ENCODE measurements at regions not wholly inside any gene's neighbourhood (a gene's known extent, or its start where the extent isn't known, plus 50 kb on each side); places are given as distances from the start of the nearest gene placed in this dataset.

- no peaks in the 10 kb centered on the region for H3K9me3 ChIP-seq (ENCODE audit: control insufficient read depth, insufficient read depth, low read depth, low read length)
- H3K27ac ChIP-seq (ENCODE audit: insufficient read depth, low read length): no peak overlapping the region
- DNase-seq (ENCODE audit: low read depth in 2 of 2): no peak
These were observed 248.5 kb downstream of the TMEM182 start for GRCh38 chr2:103010306-103010705.

GRCh38 chr2:103010751-103011150 lies 248.9 kb downstream of the TMEM182 start:
- Histone ChIP-seq H3K4me3 (replicated peaks in 1 of 4; ENCODE audit: control extremely low read depth in 1 of 4, insufficient read depth in 1 of 4, low read depth in 3 of 4, low read length in 4 of 4) (no peak overlapping the region), H2AFZ (ENCODE audit: low read length) (no peak overlapping the region), H3K27me3 (ENCODE audit: control insufficient read depth, insufficient read depth, low read length) (no peaks in the 10 kb centered on the region), H3K36me3 (ENCODE audit: control insufficient read depth, insufficient read depth, low read length) (no peaks in the 10 kb centered on the region), H4K20me1 (ENCODE audit: control insufficient read depth, extremely low read depth, insufficient read depth, low read length) (no peaks in the 10 kb centered on the region), H3K9ac (ENCODE audit: insufficient read depth, low read length) (no peak overlapping the region), H3K79me2 (ENCODE audit: control insufficient read depth, insufficient read depth, low read length) (no peaks in the 10 kb centered on the region), H3K4me2 (ENCODE audit: extremely low read depth, insufficient read depth, low read length) (no peak overlapping the region), H3K4me1 (ENCODE audit: control insufficient read depth, extremely low read depth, insufficient read depth, low read length) (no peaks in the 10 kb centered on the region), H3K27ac (ENCODE audit: insufficient read depth, low read length) (no peak overlapping the region), H3K9me3 (ENCODE audit: control insufficient read depth, insufficient read depth, low read depth, low read length) (no peaks in the 10 kb centered on the region)
- no peak for DNase-seq (ENCODE audit: low read depth in 2 of 2)
- no peak for TF ChIP-seq CTCF (conservative IDR thresholded peaks at IDR 0.05 in 1 of 2, IDR thresholded peaks at IDR 0.05 in 1 of 2; ENCODE audit: low read depth in 1 of 2, low read length in 2 of 2)
- TF ChIP-seq EZH2 (IDR thresholded peaks at IDR 0.05; ENCODE audit: low read length, missing control alignments): no peak

More at GRCh38 chr2:103010306-103010705, 248.5 kb downstream of the TMEM182 start:
- TF ChIP-seq CTCF (conservative IDR thresholded peaks at IDR 0.05 in 1 of 2, IDR thresholded peaks at IDR 0.05 in 1 of 2; ENCODE audit: low read depth in 1 of 2, low read length in 2 of 2): no peak
- no peak for TF ChIP-seq EZH2 (IDR thresholded peaks at IDR 0.05; ENCODE audit: low read length, missing control alignments)
- no peaks in the 10 kb centered on the region for H3K79me2 ChIP-seq (ENCODE audit: control insufficient read depth, insufficient read depth, low read length)
- no peak overlapping the region for H3K9ac ChIP-seq (ENCODE audit: insufficient read depth, low read length)
- no peak overlapping the region for H3K4me3 ChIP-seq (replicated peaks in 1 of 4; ENCODE audit: control extremely low read depth in 1 of 4, insufficient read depth in 1 of 4, low read depth in 3 of 4, low read length in 4 of 4)
- no peaks in the 10 kb centered on the region for H3K4me1 ChIP-seq (ENCODE audit: control insufficient read depth, extremely low read depth, insufficient read depth, low read length)
- no peak overlapping the region for H3K4me2 ChIP-seq (ENCODE audit: extremely low read depth, insufficient read depth, low read length)
- no peak overlapping the region for H2AFZ ChIP-seq (ENCODE audit: low read length)
- H3K27me3 ChIP-seq (ENCODE audit: control insufficient read depth, insufficient read depth, low read length): no peaks in the 10 kb centered on the region
- H4K20me1 ChIP-seq (ENCODE audit: control insufficient read depth, extremely low read depth, insufficient read depth, low read length): no peaks in the 10 kb centered on the region
- H3K36me3 ChIP-seq (ENCODE audit: control insufficient read depth, insufficient read depth, low read length): no peaks in the 10 kb centered on the region

GRCh38 chr2:103012590-103012989 lies 250.8 kb downstream of the TMEM182 start:
- H4K20me1 ChIP-seq (ENCODE audit: control insufficient read depth, extremely low read depth, insufficient read depth, low read length): no peaks in the 10 kb centered on the region
- no peak overlapping the region for H3K4me3 ChIP-seq (replicated peaks in 1 of 4; ENCODE audit: control extremely low read depth in 1 of 4, insufficient read depth in 1 of 4, low read depth in 3 of 4, low read length in 4 of 4)
- no peak overlapping the region for H3K27ac ChIP-seq (ENCODE audit: insufficient read depth, low read length)
- no peaks in the 10 kb centered on the region for H3K27me3 ChIP-seq (ENCODE audit: control insufficient read depth, insufficient read depth, low read length)
- no peaks in the 10 kb centered on the region for H3K9me3 ChIP-seq (ENCODE audit: control insufficient read depth, insufficient read depth, low read depth, low read length)
- TF ChIP-seq EZH2 (IDR thresholded peaks at IDR 0.05; ENCODE audit: low read length, missing control alignments) (no peak), CTCF (conservative IDR thresholded peaks at IDR 0.05 in 1 of 2, IDR thresholded peaks at IDR 0.05 in 1 of 2; ENCODE audit: low read depth in 1 of 2, low read length in 2 of 2) (no peak)
- no peak overlapping the region for H2AFZ ChIP-seq (ENCODE audit: low read length)
- no peaks in the 10 kb centered on the region for H3K4me1 ChIP-seq (ENCODE audit: control insufficient read depth, extremely low read depth, insufficient read depth, low read length)
- no peak overlapping the region for H3K9ac ChIP-seq (ENCODE audit: insufficient read depth, low read length)
- H3K36me3 ChIP-seq (ENCODE audit: control insufficient read depth, insufficient read depth, low read length): no peaks in the 10 kb centered on the region
- H3K79me2 ChIP-seq (ENCODE audit: control insufficient read depth, insufficient read depth, low read length): no peaks in the 10 kb centered on the region
- DNase-seq (ENCODE audit: low read depth in 2 of 2): no peak
- no peak overlapping the region for H3K4me2 ChIP-seq (ENCODE audit: extremely low read depth, insufficient read depth, low read length)

Measured in fibroblast of lung (primary cell).